GM23338 (cell line): ENCODE measurements at regions not wholly inside any gene's neighbourhood (a gene's known extent, or its start where the extent isn't known, plus 50 kb on each side); places are given as distances from the start of the nearest gene placed in this dataset.

ENCODE experiments used
- ATAC-seq: fragments of 200-7000 bp; cut with Tn5 transposase; 3 replicates; pipeline ENCODE4 v1.9.1; 2020
- DNase-seq: peaks from one replicate; pipeline ENCODE4 v3.0.0-alpha.2; 2015; ENCODE audit warnings: low spot score
- H2AFZ ChIP-seq: fragments of 200-600 bp; sonication (generic); 2 replicates; pipeline ENCODE4 v1.8.0; 2016; ENCODE audit warnings: antibody characterized with exemption, mild to moderate bottlenecking, moderate library complexity
- H3F3A ChIP-seq: fragments of 200-600 bp; sonication (generic); replicated peaks from 2 replicates; pipeline ENCODE4 v1.8.0; 2017; ENCODE audit warnings: antibody characterized with exemption, mixed run types, low read depth
- H3K27ac ChIP-seq: fragments of 200-600 bp; sonication (generic); 2 replicates; pipeline ENCODE4 v1.6.1; 2016; ENCODE audit warnings: low read depth
- H3K27me3 ChIP-seq: fragments of 200-600 bp; sonication (generic); 2 replicates; pipeline ENCODE4 v1.8.0; 2016; ENCODE audit warnings: mild to moderate bottlenecking, mixed run types, moderate library complexity; ENCODE audit not compliant: insufficient read depth
- H3K36me3 ChIP-seq: fragments of 200-600 bp; sonication (generic); 2 replicates; pipeline ENCODE4 v1.8.0; 2016; ENCODE audit warnings: mild to moderate bottlenecking; ENCODE audit not compliant: insufficient read depth
- H3K4me1 ChIP-seq: fragments of 200-600 bp; sonication (generic); 2 replicates; pipeline ENCODE4 v1.8.0; 2016; ENCODE audit warnings: mild to moderate bottlenecking, moderate library complexity; ENCODE audit not compliant: insufficient read depth
- H3K4me2 ChIP-seq: fragments of 200-600 bp; sonication (generic); 2 replicates; pipeline ENCODE4 v1.7.1; 2017; ENCODE audit warnings: mixed run types
- H3K4me3 ChIP-seq: fragments of 200-600 bp; sonication (generic); 2 replicates; pipeline ENCODE4 v1.6.1; 2016; ENCODE audit warnings: mixed run types
- H3K79me2 ChIP-seq: fragments of 200-600 bp; sonication (generic); replicated peaks from 2 replicates; pipeline ENCODE4 v1.8.0; 2017; ENCODE audit warnings: mild to moderate bottlenecking; ENCODE audit not compliant: insufficient read depth
- H3K9me2 ChIP-seq: fragments of 200-600 bp; sonication (generic); 2 replicates; pipeline ENCODE4 v1.8.0; 2017; ENCODE audit not compliant: insufficient read depth
- H4K20me1 ChIP-seq: fragments of 200-600 bp; sonication (generic); replicated peaks from 2 replicates; pipeline ENCODE4 v1.8.0; 2017; ENCODE audit warnings: mild to moderate bottlenecking; ENCODE audit not compliant: insufficient read depth
- H3K27ac Mint-ChIP-seq: 2 replicates; pipeline ENCODE4 v1.8.0; 2020; ENCODE audit warnings: inconsistent platforms, mild to moderate bottlenecking, moderate library complexity, mixed read lengths
- H3K27me3 Mint-ChIP-seq: 3 replicates; pipeline ENCODE4 v1.8.0; 2022; ENCODE audit warnings: low read depth, mild to moderate bottlenecking, moderate library complexity, mixed read lengths, inconsistent platforms; ENCODE audit not compliant: insufficient read depth, poor library complexity
- H3K36me3 Mint-ChIP-seq: 3 replicates; pipeline ENCODE4 v1.8.0; 2021; ENCODE audit warnings: low read depth, mild to moderate bottlenecking, inconsistent platforms, moderate library complexity, mixed read lengths
- H3K4me1 Mint-ChIP-seq: 3 replicates; pipeline ENCODE4 v1.8.0; 2020; ENCODE audit warnings: mild to moderate bottlenecking, inconsistent platforms, mixed read lengths
- H3K4me3 Mint-ChIP-seq: 3 replicates; pipeline ENCODE4 v1.8.0; 2021; ENCODE audit warnings: moderate library complexity, mild to moderate bottlenecking, inconsistent platforms, mixed read lengths
- H3K9me3 Mint-ChIP-seq: 3 replicates; pipeline ENCODE4 v1.8.0; 2020; ENCODE audit warnings: moderate library complexity, mild to moderate bottlenecking, inconsistent platforms, mixed read lengths
- CREB1 ChIP-seq: fragments of 250-450 bp; sonication (Bioruptor Pico); IDR thresholded peaks from 2 replicates; pipeline ENCODE4 v1.5.0; 2020; ENCODE audit warnings: low read depth, mild to moderate bottlenecking, moderate library complexity
- CTCF ChIP-seq, 2 experiments: fragments of 200-600 bp in 1 of 2; sonication (generic) in 1 of 2; conservative IDR thresholded peaks; 2 replicates each; pipeline versions ENCODE4 v1.5.1 to v1.6.1; 2016 to 2017; ENCODE audit warnings: antibody characterized with exemption in 2 of 2, low read depth in 2 of 2, mild to moderate bottlenecking in 2 of 2, moderate library complexity in 1 of 2
- ETS1 ChIP-seq: IDR thresholded peaks from 2 replicates; pipeline ENCODE4 v1.6.1; 2016; ENCODE audit warnings: antibody characterized with exemption
- EZH2 ChIP-seq: fragments of 200-600 bp; sonication (generic); IDR thresholded peaks from one replicate; pipeline ENCODE4 v1.8.0; 2017; ENCODE audit warnings: antibody characterized with exemption, mild to moderate bottlenecking, low read depth; ENCODE audit not compliant: unreplicated experiment
- EZH2phosphoT487 ChIP-seq: fragments of 200-600 bp; sonication (generic); IDR thresholded peaks from one replicate; pipeline ENCODE4 v1.8.1; 2018; ENCODE audit warnings: antibody characterized with exemption; ENCODE audit not compliant: unreplicated experiment
- JUNB ChIP-seq: IDR thresholded peaks from one replicate; pipeline ENCODE4 v1.6.1; 2016; ENCODE audit warnings: antibody characterized with exemption; ENCODE audit not compliant: unreplicated experiment
- NANOG ChIP-seq: IDR thresholded peaks from 2 replicates; pipeline ENCODE4 v1.6.1; 2016; ENCODE audit warnings: antibody characterized with exemption, borderline replicate concordance
- POLR2AphosphoS5 ChIP-seq: IDR thresholded peaks from 2 replicates; pipeline ENCODE4 v1.6.1; 2016; ENCODE audit warnings: antibody characterized with exemption, low read depth
- REST ChIP-seq: IDR thresholded peaks from one replicate; pipeline ENCODE4 v1.6.1; 2018; ENCODE audit warnings: antibody characterized with exemption; ENCODE audit not compliant: unreplicated experiment
- STAT1 ChIP-seq: IDR thresholded peaks from one replicate; pipeline ENCODE4 v1.6.1; 2016; ENCODE audit warnings: antibody characterized with exemption; ENCODE audit not compliant: unreplicated experiment
- ZNF114 ChIP-seq: fragments of 250-450 bp; sonication (Bioruptor Pico); IDR thresholded peaks from 2 replicates; pipeline ENCODE4 v1.5.0; 2020; ENCODE audit warnings: mild to moderate bottlenecking, moderate library complexity
- ZNF331 ChIP-seq: fragments of 250-450 bp; sonication (Bioruptor Pico); IDR thresholded peaks from 2 replicates; pipeline ENCODE4 v1.5.0; 2020; ENCODE audit warnings: low read depth, mild to moderate bottlenecking, moderate library complexity
- ZNF462 ChIP-seq: fragments of 250-450 bp; sonication (Bioruptor Pico); IDR thresholded peaks from 2 replicates; pipeline ENCODE4 v1.5.0; 2020; ENCODE audit warnings: mild to moderate bottlenecking, moderate library complexity

- Mint-ChIP-seq H3K4me3 (no peak overlapping the region), H3K4me1 (peaks cover 5% of the 10 kb centered on the region), H3K36me3 (no peaks in the 10 kb centered on the region), H3K27me3 (no peaks in the 10 kb centered on the region), H3K9me3 (no peaks in the 10 kb centered on the region), H3K27ac (peak overlapping the region; percentile 67; the same call in 1 of the 2 replicates)
- H3K36me3 ChIP-seq: no peaks in the 10 kb centered on the region
- no peak overlapping the region for H3K27ac ChIP-seq
- H3K27me3 ChIP-seq: no peaks in the 10 kb centered on the region
- TF ChIP-seq EZH2: no peak
- TF ChIP-seq EZH2phosphoT487: no peak
- TF ChIP-seq ZNF114: no peak
- TF ChIP-seq JUNB: no peak
- TF ChIP-seq ETS1: no peak
- no peak for TF ChIP-seq POLR2AphosphoS5
- no peak for TF ChIP-seq ZNF462 (CRISPR knock-in tag)
- TF ChIP-seq NANOG: no peak
- no peak for TF ChIP-seq CREB1 (CRISPR knock-in tag)
- no peak for TF ChIP-seq ZNF331
- TF ChIP-seq CTCF (conservative IDR thresholded peaks at IDR 0.05; ENCODE audit: low read depth in 2 of 2): no peak
- no peak for TF ChIP-seq REST
- no peak for TF ChIP-seq STAT1
- no peak overlapping the region for H2AFZ ChIP-seq
- no peaks in the 10 kb centered on the region for H3K9me2 ChIP-seq
- ATAC-seq: no peak; the same call in 2 of the 3 replicates
- H3K4me3 ChIP-seq: no peak overlapping the region
- no peak overlapping the region for H3K4me2 ChIP-seq
- no peaks in the 10 kb centered on the region for H3F3A ChIP-seq
- DNase-seq: peak; percentile 1
- no peaks in the 10 kb centered on the region for H4K20me1 ChIP-seq
- no peaks in the 10 kb centered on the region for H3K4me1 ChIP-seq
- no peaks in the 10 kb centered on the region for H3K79me2 ChIP-seq
Observed at GRCh38 chrX:104391906-104392305, 137.2 kb upstream of the ESX1 start.
